Right lobe of liver (tissue), 6 donors: ENCODE measurements at regions not wholly inside any gene's neighbourhood (a gene's known extent, or its start where the extent isn't known, plus 50 kb on each side); places are given as distances from the start of the nearest gene placed in this dataset.

ENCODE experiments used
- ATAC-seq, 4 donors: fragments of 200-7000 bp; cut with Tn5 transposase; one replicate each; pipeline ENCODE4 v1.9.1; 2020; ENCODE audit warnings: mild to moderate bottlenecking in 4 of 4, moderate library complexity in 4 of 4
- DNase-seq, 3 donors: peaks; one replicate each; pipeline ENCODE4 v3.0.0-alpha.2; 2020
- H3K27ac ChIP-seq, 3 donors: fragments of 200-600 bp; one replicate each; pipeline ENCODE4 v1.8.0; 2022
- H3K27me3 ChIP-seq, 2 donors: fragments of 200-600 bp; one replicate each; pipeline ENCODE4 v1.8.0; 2022
- H3K36me3 ChIP-seq, 4 donors: fragments of 200-600 bp; sonication (generic) in 1 of 4; one replicate each; pipeline versions ENCODE4 v1.5.1 to v1.8.0; 2017 to 2022; ENCODE audit warnings: control low read depth in 1 of 4
- H3K4me1 ChIP-seq, 4 donors: fragments of 200-600 bp; sonication (generic) in 1 of 4; one replicate each; pipeline versions ENCODE4 v1.5.1 to v1.8.0; 2017 to 2022; ENCODE audit warnings: control low read depth in 1 of 4
- H3K4me3 ChIP-seq, 3 donors: fragments of 200-600 bp; one replicate each; pipeline ENCODE4 v1.8.0; 2022
- H3K9me3 ChIP-seq, 4 donors: fragments of 200-600 bp; sonication (generic) in 1 of 4; one replicate each; pipeline versions ENCODE4 v1.5.1 to v1.8.0; 2017 to 2022; ENCODE audit warnings: control low read depth in 1 of 4
- POLR2A ChIP-seq: fragments of 450-650 bp; IDR thresholded peaks from one replicate; pipeline ENCODE4 v1.6.1; 2017; ENCODE audit warnings: antibody characterized with exemption, mild to moderate bottlenecking
- WGBS: methylation state at CpG from one replicate; pipeline ENCODE4 v1.1.6; 2018; ENCODE audit warnings: low coverage, low lambda C conversion rate; ENCODE audit not compliant: insufficient coverage; ENCODE audit errors: missing lambda C conversion rate; 5-methylcytosine and 5-hydroxymethylcytosine counted together
- intact Hi-C, 2 donors: fragments of 100-400 bp; cut with DNase I; formaldehyde crosslinking; loops; one replicate each; pipeline versions ENCODE4 v1.11.2 to v1.14.1; 2022
- TF ChIP-seq, protein P1 (sequence below), 4 donors: fragments of 200-600 bp in 3 of 4; fragments of 450-650 bp in 1 of 4; IDR thresholded peaks; one replicate each; pipeline versions ENCODE4 v1.5.1 to v1.8.0; 2016 to 2022; ENCODE audit warnings: antibody characterized with exemption in 4 of 4, mild to moderate bottlenecking in 2 of 4
- donor health status: DM: no; HTN: yes; CAD: no.
- donor health status: DM: no; HTN: no; CAD: no.
- donor health status: DM: no; HTN: no; CAD: no.
- donor health status: DM: no; HTN: yes; CAD: no.
- donor health status: DM: no; HTN: yes; CAD: no.

DNA sequence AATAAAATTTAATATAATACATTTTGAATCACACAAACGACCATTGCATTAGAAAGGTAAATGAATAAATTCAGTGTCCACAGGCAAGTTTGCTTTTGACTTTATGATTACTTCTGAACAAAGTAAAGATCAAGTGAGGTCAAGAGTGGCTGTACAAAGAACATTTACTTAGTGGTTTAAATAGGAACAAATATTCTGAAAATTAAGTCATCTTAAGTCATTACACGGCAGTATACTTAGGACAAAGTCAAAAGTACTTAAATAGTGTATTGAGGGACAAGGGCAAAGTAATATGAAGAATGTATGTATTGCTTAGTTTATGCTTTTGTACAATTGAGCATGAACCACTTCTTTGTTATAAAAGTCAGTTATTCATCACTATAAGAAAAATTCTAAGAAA lies 1511.2 kb upstream of the CDH9 start:
- Histone ChIP-seq H3K27ac (no peak overlapping the region), H3K9me3 (no peaks in the 10 kb centered on the region), H3K4me3 (no peak overlapping the region), H3K36me3 (no peaks in the 10 kb centered on the region), H3K27me3 (no peaks in the 10 kb centered on the region), H3K4me1 (no peaks in the 10 kb centered on the region)
- DNase-seq: no peak
- 21% methylated on average over 2 of the region's 2 CpGs for WGBS
- ATAC-seq: no peak
- TF ChIP-seq POLR2A: no peak
- TF ChIP-seq, protein P1, sequence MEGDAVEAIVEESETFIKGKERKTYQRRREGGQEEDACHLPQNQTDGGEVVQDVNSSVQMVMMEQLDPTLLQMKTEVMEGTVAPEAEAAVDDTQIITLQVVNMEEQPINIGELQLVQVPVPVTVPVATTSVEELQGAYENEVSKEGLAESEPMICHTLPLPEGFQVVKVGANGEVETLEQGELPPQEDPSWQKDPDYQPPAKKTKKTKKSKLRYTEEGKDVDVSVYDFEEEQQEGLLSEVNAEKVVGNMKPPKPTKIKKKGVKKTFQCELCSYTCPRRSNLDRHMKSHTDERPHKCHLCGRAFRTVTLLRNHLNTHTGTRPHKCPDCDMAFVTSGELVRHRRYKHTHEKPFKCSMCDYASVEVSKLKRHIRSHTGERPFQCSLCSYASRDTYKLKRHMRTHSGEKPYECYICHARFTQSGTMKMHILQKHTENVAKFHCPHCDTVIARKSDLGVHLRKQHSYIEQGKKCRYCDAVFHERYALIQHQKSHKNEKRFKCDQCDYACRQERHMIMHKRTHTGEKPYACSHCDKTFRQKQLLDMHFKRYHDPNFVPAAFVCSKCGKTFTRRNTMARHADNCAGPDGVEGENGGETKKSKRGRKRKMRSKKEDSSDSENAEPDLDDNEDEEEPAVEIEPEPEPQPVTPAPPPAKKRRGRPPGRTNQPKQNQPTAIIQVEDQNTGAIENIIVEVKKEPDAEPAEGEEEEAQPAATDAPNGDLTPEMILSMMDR (IDR thresholded peaks at IDR 0.05): no peak
- intact Hi-C loops: no loop called here

DNA sequence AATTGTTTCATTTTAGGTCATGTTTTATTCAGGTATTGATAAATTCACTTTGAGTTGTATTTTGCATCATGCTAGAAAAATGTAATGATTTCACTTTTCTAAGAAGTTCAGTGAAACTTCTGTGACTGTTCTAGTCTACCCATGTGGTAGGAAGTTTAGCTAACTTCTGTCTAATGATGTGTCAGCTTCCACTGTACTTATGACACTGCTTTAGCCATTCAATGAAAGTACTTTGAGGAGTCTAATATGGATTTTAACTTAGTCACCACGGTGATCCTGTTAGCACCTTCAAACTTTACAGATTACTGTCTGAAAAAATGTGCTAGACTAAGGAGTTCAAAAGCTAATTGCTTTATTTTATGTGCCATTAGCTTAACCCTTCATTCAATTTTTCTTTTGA lies 1510.5 kb upstream of the CDH9 start:
- DNase-seq (no peak), ATAC-seq (no peak)
- Histone ChIP-seq H3K4me1 (no peaks in the 10 kb centered on the region), H3K4me3 (no peak overlapping the region), H3K27ac (no peak overlapping the region), H3K27me3 (no peaks in the 10 kb centered on the region), H3K9me3 (no peaks in the 10 kb centered on the region), H3K36me3 (no peaks in the 10 kb centered on the region)
- 15% methylated on average over 1 of the region's 1 CpG for WGBS
- TF ChIP-seq, protein P1 (IDR thresholded peaks at IDR 0.05): no peak
- no peak for TF ChIP-seq POLR2A
- intact Hi-C loops: no loop called here

DNA sequence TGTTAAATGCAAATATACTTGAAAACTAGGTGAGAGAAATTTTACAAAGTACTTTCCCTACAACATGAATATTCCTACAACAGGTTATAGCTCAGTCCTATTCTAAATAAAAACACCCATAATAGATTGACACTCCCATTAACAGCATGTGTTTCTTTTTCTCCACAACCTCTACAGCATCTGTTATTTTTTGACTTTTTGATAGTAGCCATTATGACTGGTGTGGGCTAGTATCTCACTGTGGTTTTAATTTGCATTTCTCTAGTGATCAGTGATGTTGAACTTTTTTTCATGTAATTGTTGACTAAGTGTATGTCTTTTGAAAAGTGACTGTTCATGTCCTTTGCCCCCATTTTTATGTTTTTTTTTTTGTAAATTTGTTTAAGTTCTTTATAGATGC lies 1506.1 kb upstream of the CDH9 start:
- no peak for ATAC-seq
- TF ChIP-seq, protein P1 (IDR thresholded peaks at IDR 0.05): no peak
- no peaks in the 10 kb centered on the region for H3K9me3 ChIP-seq
- no peaks in the 10 kb centered on the region for H3K27me3 ChIP-seq
- no peak for DNase-seq
- H3K4me3 ChIP-seq: no peak overlapping the region
- no peak overlapping the region for H3K27ac ChIP-seq
- H3K4me1 ChIP-seq: no peaks in the 10 kb centered on the region
- no peaks in the 10 kb centered on the region for H3K36me3 ChIP-seq
- intact Hi-C loops: no loop called here

DNA sequence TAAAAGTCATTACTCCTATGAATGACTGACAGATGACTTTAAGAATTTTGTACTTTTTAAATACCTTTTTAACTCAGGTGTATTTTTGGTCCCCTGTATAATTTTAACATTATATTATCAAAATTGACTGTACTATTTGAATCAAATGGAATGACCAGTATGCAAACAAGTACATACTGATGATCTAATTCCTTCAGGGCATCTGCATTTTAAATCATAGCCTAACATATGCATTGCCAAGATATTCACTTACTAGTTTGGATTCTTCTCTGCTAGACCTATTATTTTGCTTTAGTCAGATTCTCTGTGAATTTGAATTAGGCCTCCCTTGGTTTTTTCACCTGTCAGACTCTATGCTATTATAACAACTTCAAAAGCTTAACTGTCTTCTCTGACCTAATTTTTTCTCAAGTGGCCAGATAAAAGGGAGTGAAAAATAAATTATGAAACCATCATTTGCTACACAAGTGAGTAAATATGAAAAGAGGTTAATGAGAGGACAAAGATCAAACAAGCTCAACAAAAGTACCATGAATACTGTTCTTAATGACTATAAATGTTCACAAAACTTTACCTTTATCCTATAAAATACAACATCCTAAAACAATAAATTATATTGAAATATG lies 1505.2 kb upstream of the CDH9 start:
- no peak overlapping the region for H3K4me3 ChIP-seq
- H3K27ac ChIP-seq: no peak overlapping the region
- no peaks in the 10 kb centered on the region for H3K27me3 ChIP-seq
- TF ChIP-seq POLR2A: no peak
- TF ChIP-seq, protein P1 (IDR thresholded peaks at IDR 0.05): no peak
- H3K4me1 ChIP-seq: no peaks in the 10 kb centered on the region
- no peaks in the 10 kb centered on the region for H3K9me3 ChIP-seq
- no peaks in the 10 kb centered on the region for H3K36me3 ChIP-seq
- no peak for DNase-seq
- intact Hi-C loops: no loop called here
- no peak for ATAC-seq

DNA sequence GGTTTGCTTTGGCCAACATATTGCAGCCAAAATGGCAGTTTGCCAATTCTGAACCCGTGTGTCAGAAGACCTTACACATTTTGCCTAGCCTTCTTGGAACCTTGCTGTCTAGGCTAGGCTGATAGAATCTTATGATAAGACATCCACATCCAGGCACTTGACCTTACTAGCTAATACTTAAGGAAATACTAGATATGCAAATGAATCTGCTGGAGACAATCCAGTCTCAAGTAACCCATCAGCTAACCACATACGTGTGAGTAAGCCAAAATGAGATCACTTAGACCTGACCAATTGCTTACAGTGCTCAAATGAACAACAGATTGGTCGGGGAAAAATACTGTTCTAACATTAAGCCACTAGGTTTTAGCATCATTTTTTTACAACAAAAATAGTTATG lies 1504.6 kb upstream of the CDH9 start:
- intact Hi-C loops: no loop called here
- no peak for ATAC-seq

More for the DNA sequence above, 1504.6 kb upstream of the CDH9 start:
- no peaks in the 10 kb centered on the region for H3K4me1 ChIP-seq
- H3K4me3 ChIP-seq: no peak overlapping the region
- TF ChIP-seq, protein P1 (IDR thresholded peaks at IDR 0.05): no peak
- no peak for TF ChIP-seq POLR2A
- 44% methylated on average over 3 of the region's 3 CpGs for WGBS
- no peaks in the 10 kb centered on the region for H3K9me3 ChIP-seq
- no peaks in the 10 kb centered on the region for H3K27me3 ChIP-seq
- H3K27ac ChIP-seq: no peak overlapping the region
- DNase-seq: no peak
- H3K36me3 ChIP-seq: no peaks in the 10 kb centered on the region
